Keratinocyte (primary cell): ENCODE measurements at regions not wholly inside any gene's neighbourhood (a gene's known extent, or its start where the extent isn't known, plus 50 kb on each side); places are given as distances from the start of the nearest gene placed in this dataset.

Source experiments
- DNase-seq: peaks from one replicate; pipeline ENCODE4 v3.0.0-alpha.2; 2011; ENCODE audit warnings: low read depth, missing footprints, low spot score
- FAIRE-seq: peaks from 2 replicates; lab custom pipeline; 2011; peaks lifted over from hg19 to GRCh38; lab: Jason Lieb, UNC
- H2AFZ ChIP-seq: 2 replicates; pipeline ENCODE4 v1.6.0; 2012; ENCODE audit warnings: low read length, control low read depth, inconsistent platforms; ENCODE audit not compliant: control insufficient read depth
- H3K27ac ChIP-seq: 2 replicates; pipeline ENCODE4 v1.5.1; 2011; ENCODE audit warnings: low read length; ENCODE audit not compliant: control insufficient read depth, insufficient read depth
- H3K27me3 ChIP-seq: 3 replicates; pipeline ENCODE4 v1.6.0; 2011; ENCODE audit warnings: low read length; ENCODE audit not compliant: control insufficient read depth, insufficient read depth; ENCODE audit errors: extremely low read depth
- H3K36me3 ChIP-seq, 2 experiments: 2 replicates in 1 of 2; 3 replicates in 1 of 2; pipeline ENCODE4 v1.5.1; 2011; ENCODE audit warnings: low read length in 2 of 2, mild to moderate bottlenecking in 1 of 2; ENCODE audit not compliant: control insufficient read depth in 2 of 2, insufficient read depth in 2 of 2; ENCODE audit errors: extremely low read depth in 1 of 2
- H3K4me1 ChIP-seq: 3 replicates; pipeline ENCODE4 v1.5.1; 2011; ENCODE audit warnings: low read length; ENCODE audit not compliant: control insufficient read depth, insufficient read depth; ENCODE audit errors: extremely low read depth
- H3K4me2 ChIP-seq: 3 replicates; pipeline ENCODE4 v1.6.0; 2011; ENCODE audit warnings: low read depth, low read length; ENCODE audit not compliant: control insufficient read depth, insufficient read depth; ENCODE audit errors: extremely low read depth
- H3K4me3 ChIP-seq, 3 experiments: fragments of 200-600 bp in 1 of 3; sonication (generic) in 1 of 3; 2 replicates in 2 of 3; 3 replicates in 1 of 3; pipeline ENCODE4 v1.5.1; 2011 to 2016; ENCODE audit warnings: low read length in 3 of 3, mild to moderate bottlenecking in 3 of 3, control low read depth in 2 of 3, inconsistent platforms in 1 of 3, low read depth in 1 of 3, mixed read lengths in 1 of 3, mixed run types in 1 of 3, moderate library complexity in 1 of 3; ENCODE audit not compliant: control insufficient read depth in 2 of 3, insufficient read depth in 2 of 3; ENCODE audit errors: extremely low read depth in 1 of 3
- H3K79me2 ChIP-seq: 2 replicates; pipeline ENCODE4 v1.6.0; 2012; ENCODE audit warnings: low read length; ENCODE audit not compliant: control insufficient read depth, insufficient read depth
- H3K9ac ChIP-seq: 3 replicates; pipeline ENCODE4 v1.6.0; 2011; ENCODE audit warnings: low read length; ENCODE audit not compliant: control insufficient read depth, insufficient read depth; ENCODE audit errors: extremely low read depth
- H3K9me1 ChIP-seq: 3 replicates; pipeline ENCODE4 v1.6.0; 2011; ENCODE audit warnings: low read length; ENCODE audit not compliant: control insufficient read depth, insufficient read depth; ENCODE audit errors: extremely low read depth
- H3K9me3 ChIP-seq: 2 replicates; pipeline ENCODE4 v1.5.1; 2012; ENCODE audit warnings: low read depth, low read length; ENCODE audit not compliant: control insufficient read depth
- H4K20me1 ChIP-seq: 3 replicates; pipeline ENCODE4 v1.6.0; 2011; ENCODE audit warnings: low read length; ENCODE audit not compliant: control insufficient read depth, insufficient read depth; ENCODE audit errors: extremely low read depth
- CTCF ChIP-seq, 3 experiments: IDR thresholded peaks in 1 of 3; conservative IDR thresholded peaks in 1 of 3; optimal IDR thresholded peaks in 1 of 3; 2 replicates in 2 of 3; 3 replicates in 1 of 3; pipeline versions ENCODE3 to v1.5.1; 2011; ENCODE audit warnings: low read length in 3 of 3, mild to moderate bottlenecking in 3 of 3, moderate library complexity in 2 of 3, control low read depth in 1 of 3, inconsistent platforms in 1 of 3; ENCODE audit not compliant: insufficient read depth in 2 of 3; ENCODE audit errors: extremely low read depth in 1 of 3
- EZH2 ChIP-seq: IDR thresholded peaks from one replicate; pipeline ENCODE4 v1.6.1; 2012; ENCODE audit warnings: inconsistent platforms, mild to moderate bottlenecking, low read length, moderate library complexity
- dilution Hi-C: fragments of 300-500 bp; cut with MboI; formaldehyde crosslinking; loops from one replicate; pipeline ENCODE4 v1.7.0; 2020; ENCODE audit warnings: low sequenced_read_pairs; ENCODE audit not compliant: extremely low pct_ligation_motif_present

GRCh38 chr14:29043737-29044136 is 277.1 kb downstream of the FOXG1 start:
- no peak for FAIRE-seq
- H3K9me3 ChIP-seq, result no peaks in the 10 kb centered on the region
- TF ChIP-seq CTCF (optimal IDR thresholded peaks at IDR 0.05 in 1 of 3, IDR thresholded peaks at IDR 0.05 in 1 of 3, conservative IDR thresholded peaks at IDR 0.05 in 1 of 3; ENCODE audit: extremely low read depth in 1 of 3, insufficient read depth in 2 of 3, low read length in 3 of 3) (no peak), EZH2 (no peak)
- H3K4me3 ChIP-seq, result no peak overlapping the region
- H2AFZ ChIP-seq, result no peak overlapping the region
- H3K4me1 ChIP-seq, result no peaks in the 10 kb centered on the region
- no peak overlapping the region for H3K9ac ChIP-seq
- no peak overlapping the region for H3K4me2 ChIP-seq
- H3K36me3 ChIP-seq, result no peaks in the 10 kb centered on the region
- H4K20me1 ChIP-seq, result no peaks in the 10 kb centered on the region
- H3K9me1 ChIP-seq, result no peaks in the 10 kb centered on the region
- no peaks in the 10 kb centered on the region for H3K79me2 ChIP-seq
- H3K27me3 ChIP-seq, result no peaks in the 10 kb centered on the region
- DNase-seq, result no peak
- dilution Hi-C loops, result no loop called here
- no peak overlapping the region for H3K27ac ChIP-seq

GRCh38 chr14:29045237-29045636 is 278.6 kb downstream of the FOXG1 start:
- H3K9me3 ChIP-seq, result no peaks in the 10 kb centered on the region
- TF ChIP-seq EZH2 (no peak), CTCF (optimal IDR thresholded peaks at IDR 0.05 in 1 of 3, IDR thresholded peaks at IDR 0.05 in 1 of 3, conservative IDR thresholded peaks at IDR 0.05 in 1 of 3; ENCODE audit: extremely low read depth in 1 of 3, insufficient read depth in 2 of 3, low read length in 3 of 3) (no peak)
- H2AFZ ChIP-seq, result no peak overlapping the region
- H3K4me3 ChIP-seq, result no peak overlapping the region
- H4K20me1 ChIP-seq, result no peaks in the 10 kb centered on the region
- H3K27ac ChIP-seq, result no peak overlapping the region
- FAIRE-seq, result no peak
- no peaks in the 10 kb centered on the region for H3K9me1 ChIP-seq
- H3K4me1 ChIP-seq, result no peaks in the 10 kb centered on the region
- dilution Hi-C loops, result no loop called here
- H3K36me3 ChIP-seq, result no peaks in the 10 kb centered on the region
- H3K27me3 ChIP-seq, result no peaks in the 10 kb centered on the region
- no peak overlapping the region for H3K4me2 ChIP-seq
- no peaks in the 10 kb centered on the region for H3K79me2 ChIP-seq
- H3K9ac ChIP-seq, result no peak overlapping the region
- DNase-seq, result no peak
